ENCODE measurements at regions not wholly inside any gene's neighbourhood (a gene's known extent, or its start where the extent isn't known, plus 50 kb on each side); places are given as distances from the start of the nearest gene placed in this dataset.
"Not testable (repeated sequence)": the region's sequence is repeated elsewhere in the genome, so short reads cannot be mapped to it uniquely, and the experiment has no call there.

GRCh38 chr3:190988102-190988501 lies 125.6 kb upstream of the GMNC start:
- DNase-seq = no peak

GRCh38 chr3:190984502-190985244 lies 122.2 kb upstream of the GMNC start:
- DNase-seq = no peak

- DNase-seq = no peak
Observed at GRCh38 chr3:190983875-190984274, 121.4 kb upstream of the GMNC start.

GRCh38 chr3:190973771-190974170 lies 111.3 kb upstream of the GMNC start:
- DNase-seq = no peak

GRCh38 chr3:190972840-190973270 lies 110.4 kb upstream of the GMNC start:
- DNase-seq = no peak

GRCh38 chr3:190972196-190972595 lies 109.7 kb upstream of the GMNC start:
- DNase-seq = no peak

- no peak for DNase-seq
Observed at GRCh38 chr3:190970560-190970959, 108.1 kb upstream of the GMNC start.

- no peak for DNase-seq
Observed at GRCh38 chr3:190968616-190969015, 106.1 kb upstream of the GMNC start.

GRCh38 chr3:190964931-190965330 lies 102.4 kb upstream of the GMNC start:
- not testable (repeated sequence) for DNase-seq

- DNase-seq = no peak
Observed at GRCh38 chr3:190959077-190959476, 96.6 kb upstream of the GMNC start.

GRCh38 chr3:190941694-190942260 lies 79.3 kb upstream of the GMNC start:
- DNase-seq = no peak

- not testable (repeated sequence) for DNase-seq
Observed at GRCh38 chr3:190934616-190935015, 72.1 kb upstream of the GMNC start.

GRCh38 chr3:190926619-190927018 lies 64.1 kb upstream of the GMNC start:
- no peak for DNase-seq

GRCh38 chr3:190912736-190913135 lies 50.2 kb upstream of the GMNC start:
- no peak for DNase-seq

Data from fibroblast of skin of scalp (primary cell).